Thyroid gland (tissue), 4 donors: ENCODE measurements at regions not wholly inside any gene's neighbourhood (a gene's known extent, or its start where the extent isn't known, plus 50 kb on each side); places are given as distances from the start of the nearest gene placed in this dataset.

Experiments
- DNase-seq, 2 donors: peaks; one replicate each; pipeline ENCODE4 v3.0.0-alpha.2; 2019
- H3K27ac ChIP-seq, 3 donors: fragments of 200-600 bp; sonication (generic); 1 replicate in 2 of 3; 2 replicates in 1 of 3; pipeline ENCODE4 v1.5.1; 2016 to 2019; ENCODE audit warnings: mild to moderate bottlenecking in 1 of 3, moderate library complexity in 1 of 3
- H3K27me3 ChIP-seq: fragments of 200-600 bp; sonication (generic); one replicate; pipeline ENCODE4 v1.5.1; 2019
- H3K36me3 ChIP-seq, 2 donors: fragments of 200-600 bp; sonication (generic); one replicate each; pipeline ENCODE4 v1.5.1; 2016 to 2019
- H3K4me1 ChIP-seq, 2 donors: fragments of 200-600 bp; sonication (generic); one replicate each; pipeline ENCODE4 v1.5.1; 2017 to 2019
- H3K4me3 ChIP-seq, 3 donors: fragments of 200-600 bp; sonication (generic); replicated peaks in 1 of 3; 1 replicate in 2 of 3; 2 replicates in 1 of 3; pipeline ENCODE4 v1.5.1; 2016; ENCODE audit warnings: mild to moderate bottlenecking in 1 of 3
- H3K9me3 ChIP-seq: fragments of 200-600 bp; sonication (generic); one replicate; pipeline ENCODE4 v1.5.1; 2017
- CTCF ChIP-seq, 6 experiments: fragments of 200-600 bp in 3 of 6; fragments of 450-650 bp in 3 of 6; sonication (generic) in 3 of 6; IDR thresholded peaks; one replicate each; pipeline ENCODE4 v1.5.1; 2016 to 2019; ENCODE audit warnings: antibody characterized with exemption in 6 of 6, mild to moderate bottlenecking in 2 of 6, inconsistent platforms in 1 of 6, moderate library complexity in 1 of 6
- POLR2A ChIP-seq, 2 donors: fragments of 450-650 bp; IDR thresholded peaks; one replicate each; pipeline ENCODE4 v1.6.1; 2017; ENCODE audit warnings: antibody characterized with exemption in 2 of 2, mild to moderate bottlenecking in 2 of 2, moderate library complexity in 1 of 2
- WGBS, 2 donors: methylation state at CpG; one replicate each; pipeline ENCODE4 v1.1.5; 2017; 5-methylcytosine and 5-hydroxymethylcytosine counted together
- intact Hi-C: fragments of 100-400 bp; cut with DNase I; formaldehyde crosslinking; loops from one replicate; pipeline ENCODE4 v1.15.1; 2023

DNA sequence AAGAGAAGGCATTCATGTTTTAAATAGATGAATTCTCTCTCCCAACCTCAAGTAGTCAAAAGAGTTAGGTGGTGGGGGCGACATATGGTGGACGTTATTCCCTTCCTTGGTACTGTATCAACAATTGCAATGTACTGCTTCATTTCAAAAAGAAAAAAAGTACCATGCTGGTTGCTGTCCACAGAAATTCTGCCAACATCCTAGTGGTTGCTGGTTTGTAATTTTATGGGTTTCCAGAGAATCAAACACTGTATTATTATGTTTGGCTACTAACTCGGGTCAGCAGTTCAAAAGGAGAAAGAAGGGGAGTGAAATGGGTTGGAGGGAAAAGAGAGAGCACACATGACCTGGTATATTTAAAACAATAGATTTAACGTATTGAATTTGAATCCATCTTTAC lies 61.1 kb upstream of the KCNJ16 start:
- no peak for TF ChIP-seq POLR2A (IDR thresholded peaks at IDR 0.05)
- 69 to 80% methylated on average over 4 of the region's 4 CpGs for WGBS, 2 donors
- DNase-seq, result no peak
- Histone ChIP-seq H3K27me3 (no peaks in the 10 kb centered on the region), H3K9me3 (no peaks in the 10 kb centered on the region), H3K4me1 (peaks cover 12 to 15% of the 10 kb centered on the region in 2 donors), H3K36me3 (no peaks in the 10 kb centered on the region), H3K4me3 (no peak overlapping the region), H3K27ac (no peak overlapping the region)
- intact Hi-C loops, result no loop called here

DNA sequence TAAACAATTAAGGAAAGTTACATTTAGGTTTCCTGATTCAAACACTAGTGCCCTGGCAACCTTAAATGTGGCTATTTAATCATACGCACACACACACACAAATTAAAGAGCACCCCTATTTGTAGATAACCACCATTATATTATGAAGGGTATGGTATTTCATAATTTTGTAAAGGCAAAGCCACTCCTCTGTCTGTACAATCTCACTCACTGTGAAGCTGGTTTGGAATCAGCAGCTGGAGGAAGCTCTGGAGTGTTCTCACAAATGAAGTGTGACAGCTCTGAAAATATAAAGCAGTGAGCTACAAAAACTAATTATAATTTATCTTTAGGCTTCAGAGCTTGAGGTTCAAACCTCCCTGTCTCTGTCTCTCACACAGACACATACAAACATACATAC lies 57.9 kb upstream of the KCNJ16 start:
- 69 to 73% methylated on average over 1 of the region's 1 CpG for WGBS, 2 donors
- intact Hi-C loops, result no loop called here

GRCh38 chr17:70017941-70018340 lies 57.1 kb upstream of the KCNJ16 start:
- H3K9me3 ChIP-seq, result no peaks in the 10 kb centered on the region
- H3K4me1 ChIP-seq, result peaks cover 12 to 15% of the 10 kb centered on the region in 2 donors
- H3K36me3 ChIP-seq, result no peaks in the 10 kb centered on the region
- peak overlapping the region in 1 of 3 donors; percentile 52 for H3K27ac ChIP-seq
- no peaks in the 10 kb centered on the region for H3K27me3 ChIP-seq
- intact Hi-C loops, result no loop called here
- no peak for DNase-seq
- H3K4me3 ChIP-seq, result no peak overlapping the region
- TF ChIP-seq CTCF (IDR thresholded peaks at IDR 0.05) (no peak), POLR2A (IDR thresholded peaks at IDR 0.05) (no peak)

More for the DNA sequence above, 57.9 kb upstream of the KCNJ16 start:
- Histone ChIP-seq H3K4me1 (peaks cover 12 to 15% of the 10 kb centered on the region in 2 donors), H3K27ac (peak overlapping the region in 2 of 3 donors; percentile 38 to 52), H3K4me3 (no peak overlapping the region), H3K27me3 (no peaks in the 10 kb centered on the region), H3K9me3 (no peaks in the 10 kb centered on the region), H3K36me3 (no peaks in the 10 kb centered on the region)
- DNase-seq, result peak; percentile 17 to 28
- TF ChIP-seq CTCF (IDR thresholded peaks at IDR 0.05), result no peak
- TF ChIP-seq POLR2A (IDR thresholded peaks at IDR 0.05), result no peak

DNA sequence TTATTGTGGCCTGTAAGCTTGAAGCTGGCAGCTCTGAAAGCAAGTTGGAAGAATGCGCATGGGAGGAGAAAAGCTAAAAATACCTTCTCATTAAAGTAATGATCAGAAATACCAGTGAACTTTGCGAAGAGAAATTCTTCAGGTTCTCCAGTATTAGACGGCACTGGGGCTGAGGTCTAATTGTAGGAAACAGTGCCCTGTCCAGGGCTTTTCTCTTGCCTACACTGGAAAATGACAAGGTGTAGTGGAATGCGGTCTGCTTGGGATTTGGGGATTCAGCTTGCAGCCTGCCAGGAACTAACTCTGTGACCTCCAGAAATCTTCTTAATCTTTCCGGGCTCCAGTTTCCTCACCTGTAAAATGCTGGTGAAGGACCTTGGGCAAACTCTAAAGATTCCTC lies 53.3 kb upstream of the KCNJ16 start:
- 77 to 83% methylated on average over 5 of the region's 5 CpGs for WGBS, 2 donors
- Histone ChIP-seq H3K27ac (no peak overlapping the region), H3K36me3 (no peaks in the 10 kb centered on the region), H3K27me3 (no peaks in the 10 kb centered on the region), H3K4me3 (no peak overlapping the region), H3K4me1 (peaks cover 3 to 9% of the 10 kb centered on the region in 2 donors), H3K9me3 (no peaks in the 10 kb centered on the region)
- no peak for TF ChIP-seq POLR2A (IDR thresholded peaks at IDR 0.05)
- no peak for TF ChIP-seq CTCF (IDR thresholded peaks at IDR 0.05)
- intact Hi-C loops, result no loop called here
- no peak for DNase-seq

DNA sequence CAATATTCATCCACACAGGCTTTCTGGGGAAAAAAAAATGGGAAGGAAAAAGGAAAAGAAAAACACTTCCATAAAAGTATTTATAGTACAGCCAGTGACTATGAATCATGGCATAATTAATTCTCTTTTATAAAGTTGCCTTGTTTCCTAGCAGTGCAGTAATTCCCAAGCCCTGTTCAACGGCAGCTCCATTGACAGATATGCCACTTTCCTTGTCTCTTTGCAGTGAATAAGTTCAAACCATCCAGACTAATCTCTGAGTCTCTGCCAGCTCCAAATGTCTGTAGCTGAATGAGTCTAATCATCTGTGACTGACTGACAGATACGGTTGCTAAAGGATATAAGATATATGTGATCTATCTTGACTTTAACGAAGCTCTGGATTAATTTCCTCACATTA lies 52.9 kb upstream of the KCNJ16 start:
- Histone ChIP-seq H3K27ac (no peak overlapping the region), H3K36me3 (no peaks in the 10 kb centered on the region), H3K4me3 (no peak overlapping the region), H3K9me3 (no peaks in the 10 kb centered on the region), H3K4me1 (peaks cover 0 to 9% of the 10 kb centered on the region in 2 donors), H3K27me3 (no peaks in the 10 kb centered on the region)
- intact Hi-C loops, result no loop called here
- WGBS, 2 donors, result 50 to 63% methylated on average over 3 of the region's 3 CpGs
- TF ChIP-seq POLR2A (IDR thresholded peaks at IDR 0.05) (no peak), CTCF (IDR thresholded peaks at IDR 0.05) (no peak)
- DNase-seq, result no peak

DNA sequence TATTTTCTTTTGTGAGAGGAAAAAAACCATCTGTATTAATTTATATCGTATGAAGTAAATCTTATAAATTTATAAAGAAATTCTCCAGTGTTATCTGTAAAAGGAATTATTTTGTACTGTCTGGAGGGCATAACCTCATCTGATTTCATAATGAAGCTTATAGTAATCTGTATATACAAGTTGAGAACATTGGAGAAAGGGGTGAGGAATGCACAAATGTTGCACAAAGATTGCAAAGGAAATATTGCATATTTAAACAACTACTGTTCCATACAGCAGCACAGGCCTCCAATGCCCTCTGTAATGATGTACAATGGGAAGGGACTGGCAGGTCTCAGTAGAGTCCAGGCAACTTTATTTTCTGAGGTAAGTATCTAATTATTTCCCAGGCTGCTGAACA lies 50.8 kb upstream of the KCNJ16 start:
- H3K9me3 ChIP-seq, result no peaks in the 10 kb centered on the region
- no peaks in the 10 kb centered on the region for H3K27me3 ChIP-seq
- H3K36me3 ChIP-seq, result no peaks in the 10 kb centered on the region
- H3K4me1 ChIP-seq, result peaks cover 0 to 3% of the 10 kb centered on the region in 2 donors
- whole genome bisulfite sequencing, 2 donors, result 93 to 98% methylated on average over 1 of the region's 1 CpG
- no peak for DNase-seq
- H3K4me3 ChIP-seq, result no peak overlapping the region
- H3K27ac ChIP-seq, result no peak overlapping the region
- no peak for TF ChIP-seq POLR2A (IDR thresholded peaks at IDR 0.05)
- no peak for TF ChIP-seq CTCF (IDR thresholded peaks at IDR 0.05)
- intact Hi-C loops, result no loop called here
